ENCODE measurements at regions not wholly inside any gene's neighbourhood (a gene's known extent, or its start where the extent isn't known, plus 50 kb on each side); places are given as distances from the start of the nearest gene placed in this dataset.

DNA sequence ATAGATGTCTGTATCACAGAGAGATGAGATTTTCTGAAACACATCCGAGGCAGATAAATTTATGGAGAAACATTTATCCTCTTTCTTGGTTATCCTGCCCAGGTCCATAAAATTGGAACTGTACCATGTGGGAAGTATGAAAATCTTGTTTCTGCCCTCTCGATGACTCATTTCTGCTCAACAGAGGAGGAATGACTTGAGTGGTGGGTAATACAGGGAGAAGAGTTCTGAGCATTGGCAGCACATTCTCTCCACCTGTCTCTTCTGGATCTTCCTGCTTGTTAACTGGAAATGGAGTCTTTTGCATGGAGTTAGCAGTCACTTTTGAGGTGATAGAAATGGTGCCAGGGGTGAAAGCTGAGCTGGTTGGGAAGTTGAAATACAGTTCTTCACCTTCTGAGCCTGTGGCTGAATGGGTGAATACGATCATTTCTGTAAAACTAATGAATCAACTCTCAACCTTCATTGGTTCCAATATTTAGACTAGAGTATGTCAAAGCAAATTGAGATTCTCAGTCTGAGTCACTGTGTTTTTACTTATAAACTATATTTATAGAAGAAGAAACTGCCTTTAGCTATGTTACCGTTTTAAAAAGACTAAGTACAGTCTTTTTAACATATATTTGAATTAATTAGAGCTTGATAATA is 945.5 kb downstream of the SORCS3 start:
- Histone ChIP-seq H3K27me3 (no peaks in the 10 kb centered on the region), H3K4me3 (no peak overlapping the region), H3K4me1 (no peaks in the 10 kb centered on the region), H3K27ac (no peak overlapping the region), H3K9me3 (no peaks in the 10 kb centered on the region), H3K36me3 (no peaks in the 10 kb centered on the region)
- TF ChIP-seq POLR2AphosphoS5 (IDR thresholded peaks at IDR 0.05): no peak
- WGBS, 2 donors (ENCODE audit: low coverage in 1 of 2): 72 to 75% methylated on average over 4 of the region's 4 CpGs
- no peak for ATAC-seq

GRCh38 chr10:105585753-105586152 is 944.7 kb downstream of the SORCS3 start:
- ATAC-seq: no peak
- H3K9me3 ChIP-seq: no peaks in the 10 kb centered on the region
- H3K27ac ChIP-seq: no peak overlapping the region
- TF ChIP-seq POLR2A (IDR thresholded peaks at IDR 0.05): no peak
- TF ChIP-seq EP300 (IDR thresholded peaks at IDR 0.05): no peak
- no peak overlapping the region for H3K4me3 ChIP-seq
- H3K36me3 ChIP-seq: no peaks in the 10 kb centered on the region
- no peaks in the 10 kb centered on the region for H3K27me3 ChIP-seq
- no peaks in the 10 kb centered on the region for H3K4me1 ChIP-seq
- 30 to 48% methylated on average over 3 to 5 of the region's 5 CpGs for WGBS, 2 donors (ENCODE audit: low coverage in 1 of 2)

- H3K9me3 ChIP-seq: no peaks in the 10 kb centered on the region
- H3K4me1 ChIP-seq: no peaks in the 10 kb centered on the region
- no peaks in the 10 kb centered on the region for H3K36me3 ChIP-seq
- H3K4me3 ChIP-seq: no peak overlapping the region
- no peaks in the 10 kb centered on the region for H3K27me3 ChIP-seq
- no peak for ATAC-seq
- H3K27ac ChIP-seq: no peak overlapping the region
- no peak for TF ChIP-seq EP300 (IDR thresholded peaks at IDR 0.05)
- no peak for TF ChIP-seq CTCF (IDR thresholded peaks at IDR 0.05)
- TF ChIP-seq POLR2AphosphoS5 (IDR thresholded peaks at IDR 0.05): no peak
- no peak for TF ChIP-seq POLR2A (IDR thresholded peaks at IDR 0.05)
These were observed 944.1 kb downstream of the SORCS3 start for GRCh38 chr10:105585171-105585570.

- Histone ChIP-seq H3K36me3 (no peaks in the 10 kb centered on the region), H3K27me3 (no peaks in the 10 kb centered on the region), H3K27ac (no peak overlapping the region), H3K4me1 (no peaks in the 10 kb centered on the region), H3K4me3 (no peak overlapping the region), H3K9me3 (no peaks in the 10 kb centered on the region)
- peak; percentile 7 for ATAC-seq
- no CpG with 5 or more reads among the region's 5 CpGs for WGBS, 2 donors (ENCODE audit: low coverage in 1 of 2)
- no peak for TF ChIP-seq POLR2AphosphoS5 (IDR thresholded peaks at IDR 0.05)
- no peak for TF ChIP-seq EP300 (IDR thresholded peaks at IDR 0.05)
- no peak for TF ChIP-seq CTCF (IDR thresholded peaks at IDR 0.05)
- TF ChIP-seq POLR2A (IDR thresholded peaks at IDR 0.05): no peak
These were observed 938.0 kb downstream of the SORCS3 start for GRCh38 chr10:105579112-105579511.

GRCh38 chr10:105577865-105578607 is 936.9 kb downstream of the SORCS3 start:
- TF ChIP-seq POLR2A (IDR thresholded peaks at IDR 0.05) (no peak), POLR2AphosphoS5 (IDR thresholded peaks at IDR 0.05) (no peak), EP300 (IDR thresholded peaks at IDR 0.05) (no peak), CTCF (IDR thresholded peaks at IDR 0.05) (no peak)
- 83 to 96% methylated on average over 3 to 4 of the region's 4 CpGs for WGBS, 2 donors (ENCODE audit: low coverage in 1 of 2)
- no peak overlapping the region for H3K4me3 ChIP-seq
- H3K27me3 ChIP-seq: no peaks in the 10 kb centered on the region
- no peaks in the 10 kb centered on the region for H3K9me3 ChIP-seq
- ATAC-seq: no peak
- H3K4me1 ChIP-seq: no peaks in the 10 kb centered on the region
- H3K36me3 ChIP-seq: no peaks in the 10 kb centered on the region
- no peak overlapping the region for H3K27ac ChIP-seq
